Mesendoderm (in vitro differentiated cells): ENCODE measurements at regions not wholly inside any gene's neighbourhood (a gene's known extent, or its start where the extent isn't known, plus 50 kb on each side); places are given as distances from the start of the nearest gene placed in this dataset.

Experiments used
- DNase-seq: peaks from one replicate; pipeline ENCODE4 v3.0.0; 2013
- H2AK5ac ChIP-seq: 2 replicates; pipeline ENCODE4 v1.6.1; 2013; ENCODE audit warnings: low read length, inconsistent platforms
- H2BK120ac ChIP-seq: 2 replicates; pipeline ENCODE4 v1.6.1; 2013; ENCODE audit warnings: low read depth, mild to moderate bottlenecking, low read length, moderate library complexity, mixed read lengths
- H2BK15ac ChIP-seq: replicated peaks from 2 replicates; pipeline ENCODE4 v1.6.1; 2013; ENCODE audit warnings: low read depth, mild to moderate bottlenecking, moderate library complexity
- H2BK5ac ChIP-seq: 2 replicates; pipeline ENCODE4 v1.6.1; 2013; ENCODE audit warnings: low read length, inconsistent platforms
- H3K18ac ChIP-seq: 2 replicates; pipeline ENCODE4 v1.6.1; 2013; ENCODE audit warnings: mild to moderate bottlenecking, low read length, mixed read lengths
- H3K23ac ChIP-seq: one replicate; pipeline ENCODE4 v1.6.1; 2013; ENCODE audit warnings: low read length
- H3K27ac ChIP-seq: 2 replicates; pipeline ENCODE4 v1.5.1; 2013; ENCODE audit warnings: low read depth, mild to moderate bottlenecking, inconsistent platforms, low read length, moderate library complexity
- H3K27me3 ChIP-seq: 2 replicates; pipeline ENCODE4 v1.6.1; 2013; ENCODE audit warnings: low read length, control low read depth, mild to moderate bottlenecking, inconsistent platforms; ENCODE audit not compliant: insufficient read depth, poor library complexity
- H3K36me3 ChIP-seq: 2 replicates; pipeline ENCODE4 v1.6.1; 2013; ENCODE audit warnings: low read length, inconsistent platforms; ENCODE audit not compliant: control insufficient read depth, insufficient read depth
- H3K4ac ChIP-seq: one replicate; pipeline ENCODE4 v1.6.1; 2013; ENCODE audit warnings: low read depth, mild to moderate bottlenecking, low read length, moderate library complexity
- H3K4me1 ChIP-seq: 2 replicates; pipeline ENCODE4 v1.6.1; 2013; ENCODE audit warnings: low read depth, low read length, inconsistent platforms; ENCODE audit not compliant: control insufficient read depth
- H3K4me2 ChIP-seq: 2 replicates; pipeline ENCODE4 v1.6.1; 2013; ENCODE audit warnings: low read length
- H3K4me3 ChIP-seq: 2 replicates; pipeline ENCODE4 v1.5.1; 2013; ENCODE audit warnings: mild to moderate bottlenecking, low read length
- H3K56ac ChIP-seq: one replicate; pipeline ENCODE4 v1.6.1; 2013; ENCODE audit warnings: low read length
- H3K79me1 ChIP-seq: 2 replicates; pipeline ENCODE4 v1.6.1; 2013; ENCODE audit warnings: low read length, inconsistent platforms
- H3K79me2 ChIP-seq: 2 replicates; pipeline ENCODE4 v1.6.1; 2013; ENCODE audit warnings: mild to moderate bottlenecking, low read length; ENCODE audit not compliant: control insufficient read depth, insufficient read depth
- H3K9ac ChIP-seq: 2 replicates; pipeline ENCODE4 v1.6.1; 2013; ENCODE audit warnings: low read length, inconsistent platforms
- H4K5ac ChIP-seq: one replicate; pipeline ENCODE4 v1.6.1; 2013; ENCODE audit warnings: low read length
- H4K8ac ChIP-seq: one replicate; pipeline ENCODE4 v1.6.1; 2013; ENCODE audit warnings: low read depth, mild to moderate bottlenecking, control low read depth, low read length, moderate library complexity
- WGBS: extraction: QIAGEN DNeasy Blood & Tissue Kit; methylation state at CpG from one replicate; pipeline ENCODE4 v1.1.7; 2013; ENCODE audit warnings: low lambda C conversion rate, missing lambda C conversion rate; ENCODE audit not compliant: insufficient coverage; ENCODE audit errors: extremely low coverage; 5-methylcytosine and 5-hydroxymethylcytosine counted together

GRCh38 chr9:108069991-108070390 is 580.4 kb upstream of the KLF4 start:
- Histone ChIP-seq H3K4me3 (no peak overlapping the region), H2BK120ac (no peak overlapping the region), H3K79me1 (no peaks in the 10 kb centered on the region), H4K5ac (no peak overlapping the region), H3K79me2 (no peaks in the 10 kb centered on the region), H3K27ac (no peak overlapping the region), H2AK5ac (no peak overlapping the region), H2BK15ac (no peak overlapping the region), H4K8ac (no peak overlapping the region), H3K4me2 (no peak overlapping the region), H2BK5ac (no peak overlapping the region), H3K27me3 (no peaks in the 10 kb centered on the region), H3K4ac (no peak overlapping the region), H3K36me3 (no peaks in the 10 kb centered on the region), H3K56ac (no peak overlapping the region), H3K4me1 (no peaks in the 10 kb centered on the region), H3K23ac (no peak overlapping the region), H3K18ac (no peak overlapping the region), H3K9ac (no peak overlapping the region)
- WGBS, result no CpG with 5 or more reads among the region's 1 CpG
- no peak for DNase-seq

GRCh38 chr9:108062680-108063079 is 573.1 kb upstream of the KLF4 start:
- H3K36me3 ChIP-seq, result no peaks in the 10 kb centered on the region
- H3K9ac ChIP-seq, result no peak overlapping the region
- H3K18ac ChIP-seq, result no peak overlapping the region
- H4K8ac ChIP-seq, result no peak overlapping the region
- H3K4me3 ChIP-seq, result no peak overlapping the region
- no peaks in the 10 kb centered on the region for H3K27me3 ChIP-seq
- no peak for DNase-seq
- no peak overlapping the region for H2BK5ac ChIP-seq
- H3K79me1 ChIP-seq, result no peaks in the 10 kb centered on the region
- H3K79me2 ChIP-seq, result no peaks in the 10 kb centered on the region
- no peaks in the 10 kb centered on the region for H3K4me1 ChIP-seq
- H3K27ac ChIP-seq, result no peak overlapping the region
- H3K4ac ChIP-seq, result no peak overlapping the region
- H3K23ac ChIP-seq, result no peak overlapping the region
- no peak overlapping the region for H3K4me2 ChIP-seq
- no CpG with 5 or more reads among the region's 8 CpGs for WGBS
- no peak overlapping the region for H4K5ac ChIP-seq
- no peak overlapping the region for H2BK15ac ChIP-seq
- no peak overlapping the region for H3K56ac ChIP-seq
- no peak overlapping the region for H2BK120ac ChIP-seq
- no peak overlapping the region for H2AK5ac ChIP-seq

- no peak overlapping the region for H2AK5ac ChIP-seq
- H2BK120ac ChIP-seq, result no peak overlapping the region
- no peak overlapping the region for H3K9ac ChIP-seq
- no peaks in the 10 kb centered on the region for H3K36me3 ChIP-seq
- H3K79me1 ChIP-seq, result no peaks in the 10 kb centered on the region
- H3K4me1 ChIP-seq, result no peaks in the 10 kb centered on the region
- no peak overlapping the region for H2BK15ac ChIP-seq
- no peak overlapping the region for H3K4ac ChIP-seq
- no CpG with 5 or more reads among the region's 5 CpGs for WGBS
- no peak overlapping the region for H3K23ac ChIP-seq
- no peak overlapping the region for H3K4me2 ChIP-seq
- H3K18ac ChIP-seq, result no peak overlapping the region
- DNase-seq, result no peak
- H3K4me3 ChIP-seq, result no peak overlapping the region
- no peak overlapping the region for H3K27ac ChIP-seq
- H3K79me2 ChIP-seq, result no peaks in the 10 kb centered on the region
- H3K56ac ChIP-seq, result no peak overlapping the region
- H2BK5ac ChIP-seq, result no peak overlapping the region
- H4K8ac ChIP-seq, result no peak overlapping the region
- no peaks in the 10 kb centered on the region for H3K27me3 ChIP-seq
- H4K5ac ChIP-seq, result no peak overlapping the region
These were observed 570.6 kb upstream of the KLF4 start for GRCh38 chr9:108060175-108060574.

GRCh38 chr9:108058135-108058814 is 568.7 kb upstream of the KLF4 start:
- no peak overlapping the region for H3K56ac ChIP-seq
- no peak for DNase-seq
- H3K23ac ChIP-seq, result no peak overlapping the region
- H2BK5ac ChIP-seq, result no peak overlapping the region
- no peak overlapping the region for H3K9ac ChIP-seq
- H2AK5ac ChIP-seq, result no peak overlapping the region
- H3K18ac ChIP-seq, result no peak overlapping the region
- H2BK15ac ChIP-seq, result no peak overlapping the region
- H2BK120ac ChIP-seq, result no peak overlapping the region
- no peaks in the 10 kb centered on the region for H3K79me1 ChIP-seq
- no peaks in the 10 kb centered on the region for H3K79me2 ChIP-seq
- H3K4me1 ChIP-seq, result peaks cover 4% of the 10 kb centered on the region
- no peak overlapping the region for H3K4me2 ChIP-seq
- H3K4ac ChIP-seq, result no peak overlapping the region
- no peak overlapping the region for H3K27ac ChIP-seq
- no peak overlapping the region for H4K8ac ChIP-seq
- H3K36me3 ChIP-seq, result no peaks in the 10 kb centered on the region
- H3K27me3 ChIP-seq, result no peaks in the 10 kb centered on the region
- WGBS, result no CpG with 5 or more reads among the region's 6 CpGs
- H3K4me3 ChIP-seq, result no peak overlapping the region
- H4K5ac ChIP-seq, result no peak overlapping the region

GRCh38 chr9:108057421-108058134 is 568.0 kb upstream of the KLF4 start:
- Histone ChIP-seq H3K36me3 (no peaks in the 10 kb centered on the region), H2BK15ac (no peak overlapping the region), H3K79me2 (no peaks in the 10 kb centered on the region), H4K5ac (no peak overlapping the region), H2BK120ac (no peak overlapping the region), H2AK5ac (no peak overlapping the region), H3K27ac (no peak overlapping the region), H3K4me2 (no peak overlapping the region), H3K4me3 (no peak overlapping the region), H3K4ac (no peak overlapping the region), H3K18ac (no peak overlapping the region), H3K9ac (no peak overlapping the region), H3K79me1 (no peaks in the 10 kb centered on the region), H3K4me1 (peaks cover 7% of the 10 kb centered on the region), H3K27me3 (no peaks in the 10 kb centered on the region), H3K23ac (no peak overlapping the region), H2BK5ac (no peak overlapping the region), H3K56ac (no peak overlapping the region), H4K8ac (no peak overlapping the region)
- WGBS, result no CpG with 5 or more reads among the region's 7 CpGs
- DNase-seq, result no peak
